PFSK-1 (cell line): ENCODE measurements at regions not wholly inside any gene's neighbourhood (a gene's known extent, or its start where the extent isn't known, plus 50 kb on each side); places are given as distances from the start of the nearest gene placed in this dataset.

Experiments
- FOXP2 ChIP-seq: optimal IDR thresholded peaks from 2 replicates; pipeline ENCODE3; 2011; ENCODE audit warnings: borderline replicate concordance, control low read depth, inconsistent platforms; ENCODE audit not compliant: insufficient read depth; ENCODE audit errors: extremely low read length, extremely low read depth
- POLR2AphosphoS5 ChIP-seq: IDR thresholded peaks from 2 replicates; pipeline ENCODE4 v1.6.1; 2012; ENCODE audit warnings: low read depth, mild to moderate bottlenecking, control low read depth, low read length, moderate library complexity
- SIN3A ChIP-seq: IDR thresholded peaks from 2 replicates; pipeline ENCODE4 v1.6.1; 2012; ENCODE audit warnings: mild to moderate bottlenecking, low read length, moderate library complexity, borderline replicate concordance; ENCODE audit not compliant: insufficient read depth
- TAF1 ChIP-seq: IDR thresholded peaks from 2 replicates; pipeline ENCODE4 v1.6.1; 2012; ENCODE audit warnings: low read length, control low read depth, borderline replicate concordance; ENCODE audit not compliant: insufficient read depth
- TF ChIP-seq, protein P1 (sequence below), 2 experiments: IDR thresholded peaks; 2 replicates each; pipeline versions ENCODE4 v1.6.1 to v1.8.0; 2011 to 2012; ENCODE audit warnings: low read depth in 2 of 2, low read length in 2 of 2, control low read depth in 1 of 2, inconsistent platforms in 1 of 2, mild to moderate bottlenecking in 1 of 2, moderate library complexity in 1 of 2; ENCODE audit not compliant: insufficient read depth in 1 of 2

DNA sequence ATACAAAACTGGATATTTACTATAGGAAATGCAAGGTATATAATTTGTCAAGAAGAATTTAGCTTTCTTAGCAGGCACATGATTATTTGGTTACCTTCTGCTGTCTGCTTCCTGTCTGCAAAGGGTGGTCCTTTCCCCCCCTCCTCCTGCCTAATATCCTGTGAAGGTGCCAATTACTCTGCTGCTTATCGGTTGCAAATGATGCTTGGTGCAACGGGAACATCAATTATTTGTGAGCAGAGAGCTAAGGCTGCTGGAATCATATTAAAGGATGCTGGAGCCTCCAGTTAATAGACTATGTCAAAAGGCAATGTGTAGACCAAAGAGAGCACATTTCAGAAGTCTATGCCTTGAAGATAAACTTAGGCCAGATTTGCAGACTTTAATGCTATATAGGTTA is 443.7 kb upstream of the ONECUT1 start:
- no peak for TF ChIP-seq FOXP2
- TF ChIP-seq SIN3A = no peak
- TF ChIP-seq, protein P1, sequence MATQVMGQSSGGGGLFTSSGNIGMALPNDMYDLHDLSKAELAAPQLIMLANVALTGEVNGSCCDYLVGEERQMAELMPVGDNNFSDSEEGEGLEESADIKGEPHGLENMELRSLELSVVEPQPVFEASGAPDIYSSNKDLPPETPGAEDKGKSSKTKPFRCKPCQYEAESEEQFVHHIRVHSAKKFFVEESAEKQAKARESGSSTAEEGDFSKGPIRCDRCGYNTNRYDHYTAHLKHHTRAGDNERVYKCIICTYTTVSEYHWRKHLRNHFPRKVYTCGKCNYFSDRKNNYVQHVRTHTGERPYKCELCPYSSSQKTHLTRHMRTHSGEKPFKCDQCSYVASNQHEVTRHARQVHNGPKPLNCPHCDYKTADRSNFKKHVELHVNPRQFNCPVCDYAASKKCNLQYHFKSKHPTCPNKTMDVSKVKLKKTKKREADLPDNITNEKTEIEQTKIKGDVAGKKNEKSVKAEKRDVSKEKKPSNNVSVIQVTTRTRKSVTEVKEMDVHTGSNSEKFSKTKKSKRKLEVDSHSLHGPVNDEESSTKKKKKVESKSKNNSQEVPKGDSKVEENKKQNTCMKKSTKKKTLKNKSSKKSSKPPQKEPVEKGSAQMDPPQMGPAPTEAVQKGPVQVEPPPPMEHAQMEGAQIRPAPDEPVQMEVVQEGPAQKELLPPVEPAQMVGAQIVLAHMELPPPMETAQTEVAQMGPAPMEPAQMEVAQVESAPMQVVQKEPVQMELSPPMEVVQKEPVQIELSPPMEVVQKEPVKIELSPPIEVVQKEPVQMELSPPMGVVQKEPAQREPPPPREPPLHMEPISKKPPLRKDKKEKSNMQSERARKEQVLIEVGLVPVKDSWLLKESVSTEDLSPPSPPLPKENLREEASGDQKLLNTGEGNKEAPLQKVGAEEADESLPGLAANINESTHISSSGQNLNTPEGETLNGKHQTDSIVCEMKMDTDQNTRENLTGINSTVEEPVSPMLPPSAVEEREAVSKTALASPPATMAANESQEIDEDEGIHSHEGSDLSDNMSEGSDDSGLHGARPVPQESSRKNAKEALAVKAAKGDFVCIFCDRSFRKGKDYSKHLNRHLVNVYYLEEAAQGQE (IDR thresholded peaks at IDR 0.05; ENCODE audit: insufficient read depth in 1 of 2, low read depth in 2 of 2, low read length in 2 of 2) = no peak
- no peak for TF ChIP-seq TAF1
- TF ChIP-seq POLR2AphosphoS5 = no peak

DNA sequence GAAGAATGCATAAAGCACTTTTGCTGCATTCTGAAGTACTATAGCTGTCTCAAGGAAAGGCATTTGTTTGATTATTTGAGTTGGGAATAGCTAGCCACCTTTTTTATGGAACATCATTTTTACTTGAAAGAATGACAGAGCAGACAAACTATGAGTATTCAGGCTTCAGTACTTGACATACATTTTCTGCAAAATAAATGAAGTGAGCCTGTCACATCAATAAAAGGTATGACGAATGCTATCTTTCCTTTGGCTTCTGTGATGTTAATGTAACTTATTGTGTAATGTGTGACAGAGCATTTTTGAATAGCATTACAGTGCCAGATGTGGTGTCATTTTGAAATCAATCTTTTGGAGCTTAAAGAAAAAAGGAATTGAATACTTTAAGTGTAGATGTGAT is 440.3 kb upstream of the ONECUT1 start:
- TF ChIP-seq POLR2AphosphoS5 (no peak), FOXP2 (no peak), SIN3A (no peak), TAF1 (no peak)
- TF ChIP-seq, protein P1 (IDR thresholded peaks at IDR 0.05; ENCODE audit: insufficient read depth in 1 of 2, low read depth in 2 of 2, low read length in 2 of 2) = no peak

DNA sequence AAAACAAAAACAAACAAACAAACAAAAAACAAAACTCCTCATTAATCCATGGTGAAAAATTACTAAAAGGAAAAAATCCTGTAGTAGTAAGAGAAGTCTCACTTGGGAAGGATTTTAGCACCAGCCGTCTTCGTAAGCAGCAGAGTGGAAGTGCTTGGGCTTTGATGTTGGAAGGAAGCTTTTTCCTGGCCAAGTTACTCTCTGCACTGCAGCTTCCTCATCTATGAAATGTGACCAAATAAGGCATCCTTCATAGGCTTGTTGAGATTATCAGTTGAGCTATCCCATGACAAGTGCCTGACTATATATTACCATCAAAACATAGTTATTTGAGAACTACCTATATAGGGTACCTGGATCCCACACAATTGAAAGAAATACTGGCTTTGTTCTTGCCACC is 436.4 kb upstream of the ONECUT1 start:
- TF ChIP-seq SIN3A (no peak), FOXP2 (no peak), TAF1 (no peak), POLR2AphosphoS5 (no peak)
- TF ChIP-seq, protein P1 (IDR thresholded peaks at IDR 0.05; ENCODE audit: insufficient read depth in 1 of 2, low read depth in 2 of 2, low read length in 2 of 2) = no peak

DNA sequence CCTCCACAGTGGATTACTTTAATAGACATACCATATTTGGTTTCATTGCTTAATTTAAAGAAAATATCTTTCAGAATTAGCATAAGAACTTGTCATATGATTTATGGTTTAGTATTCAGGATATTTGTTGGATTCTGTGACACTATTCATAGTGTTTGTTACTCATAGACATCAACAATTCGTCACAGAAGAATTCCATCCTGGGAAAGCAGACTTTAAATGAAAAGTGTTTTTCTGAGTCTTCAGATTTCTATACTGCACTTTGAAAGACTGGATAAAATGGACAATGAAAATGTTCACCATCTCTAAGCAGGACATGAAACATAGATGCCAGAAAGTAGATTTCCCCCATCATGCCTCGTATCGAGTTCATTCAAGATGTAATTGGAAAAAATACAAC is 435.6 kb upstream of the ONECUT1 start:
- TF ChIP-seq TAF1 (no peak), POLR2AphosphoS5 (no peak)
- TF ChIP-seq, protein P1 (IDR thresholded peaks at IDR 0.05; ENCODE audit: insufficient read depth in 1 of 2, low read depth in 2 of 2, low read length in 2 of 2) = no peak

DNA sequence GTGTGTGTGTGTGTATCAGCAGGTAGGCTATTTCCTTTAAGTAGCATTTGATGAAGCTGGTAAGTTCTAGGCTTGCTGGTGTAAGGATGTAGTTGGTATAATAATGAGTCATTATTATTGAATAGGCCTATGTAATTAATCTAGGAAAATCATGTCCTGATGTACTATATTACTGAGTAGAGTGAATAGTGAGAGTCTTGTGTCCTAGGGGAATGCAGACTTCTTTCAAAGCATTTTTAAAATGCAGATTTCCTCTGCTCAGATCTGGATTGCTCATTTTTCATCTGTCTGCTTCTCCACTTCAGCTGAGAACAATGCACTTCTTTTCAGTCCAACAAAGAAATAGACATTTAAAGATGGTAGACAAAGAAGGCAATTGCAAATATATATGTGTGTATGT is 434.2 kb upstream of the ONECUT1 start:
- TF ChIP-seq SIN3A = no peak
- no peak for TF ChIP-seq FOXP2
- no peak for TF ChIP-seq POLR2AphosphoS5
- TF ChIP-seq, protein P1 (IDR thresholded peaks at IDR 0.05; ENCODE audit: insufficient read depth in 1 of 2, low read depth in 2 of 2, low read length in 2 of 2) = no peak
- no peak for TF ChIP-seq TAF1
